Inferior parietal cortex (tissue), 1 donor: ENCODE measurements at regions not wholly inside any gene's neighbourhood (a gene's known extent, or its start where the extent isn't known, plus 50 kb on each side); places are given as distances from the start of the nearest gene placed in this dataset.

Experiments
- DNase-seq: peaks from one replicate; pipeline ENCODE4 v3.0.0-alpha.2; 2016; ENCODE audit errors: extremely low spot score

DNA sequence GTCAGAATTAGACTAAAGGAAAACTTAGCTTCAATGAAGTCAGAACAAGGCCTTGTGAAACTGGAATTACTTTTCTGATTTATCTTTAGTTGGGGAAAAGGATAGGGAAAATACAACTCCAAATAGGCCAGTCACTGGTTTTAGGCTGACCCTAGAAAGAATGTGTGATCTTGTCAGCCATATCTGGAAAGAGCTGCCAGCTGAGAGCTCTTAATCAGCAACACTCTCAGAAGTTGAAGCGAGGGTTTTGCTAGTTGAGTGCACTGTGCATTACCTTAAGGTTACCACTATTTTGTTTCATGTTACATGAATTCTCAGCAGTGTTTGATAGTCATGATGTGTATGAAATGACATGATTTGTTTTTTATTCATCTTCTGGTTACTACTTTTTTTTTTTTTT lies 905.3 kb upstream of the ALCAM start:
- DNase-seq, result no peak

DNA sequence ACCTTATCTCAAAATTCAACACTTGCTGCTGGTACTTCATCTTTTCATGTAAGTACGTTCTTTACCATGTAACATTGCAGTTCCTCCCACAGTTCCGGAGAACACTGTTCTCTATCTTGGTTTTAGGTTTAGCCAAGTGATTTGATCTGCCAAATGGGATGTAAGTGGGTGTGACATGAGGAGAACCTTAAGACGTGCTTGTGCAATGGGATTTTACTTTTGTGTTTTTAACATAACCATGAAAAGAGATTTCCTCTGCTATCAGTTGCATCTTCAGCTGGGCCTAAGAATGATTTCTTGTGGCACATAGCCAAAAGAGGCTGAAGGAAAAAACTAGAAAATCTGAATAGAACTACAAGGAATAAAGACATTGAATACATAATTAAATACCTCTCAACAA lies 894.5 kb upstream of the ALCAM start:
- no peak for DNase-seq

DNA sequence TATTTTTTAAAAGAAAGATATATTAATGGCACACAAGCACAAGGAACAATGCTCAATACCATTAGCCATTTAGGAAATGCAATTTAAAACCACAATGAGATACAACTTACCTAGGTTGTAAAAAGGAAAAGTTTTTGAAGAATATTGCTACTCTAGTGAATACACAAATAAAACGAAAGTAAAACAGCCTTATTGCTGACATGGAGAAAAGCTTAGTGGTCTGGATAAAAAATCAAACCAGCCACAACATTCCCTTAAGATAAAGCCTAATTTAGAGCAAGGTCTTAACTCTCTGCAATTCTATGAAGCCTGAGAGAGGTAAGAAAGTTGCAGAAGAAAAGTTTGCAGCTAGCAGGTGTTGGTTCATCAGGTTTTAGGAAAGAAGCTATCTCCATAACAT lies 892.7 kb upstream of the ALCAM start:
- DNase-seq, result no peak

DNA sequence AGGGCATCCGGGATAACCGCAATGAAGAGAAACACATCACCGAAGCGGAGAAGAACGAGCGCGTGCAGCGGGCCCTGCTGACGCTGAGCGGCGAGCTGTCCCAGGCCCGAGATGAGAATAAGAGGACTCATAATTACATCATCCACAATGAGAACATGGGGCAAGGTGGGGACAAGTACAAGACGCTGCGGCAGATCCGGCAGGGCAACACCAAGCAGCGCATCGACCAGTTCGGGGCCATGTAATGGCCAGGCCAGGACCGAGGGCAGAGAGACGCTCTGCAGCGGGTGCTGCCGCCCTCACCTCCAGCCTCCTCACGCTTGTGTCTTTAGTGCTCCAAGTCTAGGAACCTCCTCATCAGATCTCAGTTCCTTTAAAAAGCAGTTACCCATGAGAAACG lies 863.7 kb upstream of the ALCAM start:
- no peak for DNase-seq

DNA sequence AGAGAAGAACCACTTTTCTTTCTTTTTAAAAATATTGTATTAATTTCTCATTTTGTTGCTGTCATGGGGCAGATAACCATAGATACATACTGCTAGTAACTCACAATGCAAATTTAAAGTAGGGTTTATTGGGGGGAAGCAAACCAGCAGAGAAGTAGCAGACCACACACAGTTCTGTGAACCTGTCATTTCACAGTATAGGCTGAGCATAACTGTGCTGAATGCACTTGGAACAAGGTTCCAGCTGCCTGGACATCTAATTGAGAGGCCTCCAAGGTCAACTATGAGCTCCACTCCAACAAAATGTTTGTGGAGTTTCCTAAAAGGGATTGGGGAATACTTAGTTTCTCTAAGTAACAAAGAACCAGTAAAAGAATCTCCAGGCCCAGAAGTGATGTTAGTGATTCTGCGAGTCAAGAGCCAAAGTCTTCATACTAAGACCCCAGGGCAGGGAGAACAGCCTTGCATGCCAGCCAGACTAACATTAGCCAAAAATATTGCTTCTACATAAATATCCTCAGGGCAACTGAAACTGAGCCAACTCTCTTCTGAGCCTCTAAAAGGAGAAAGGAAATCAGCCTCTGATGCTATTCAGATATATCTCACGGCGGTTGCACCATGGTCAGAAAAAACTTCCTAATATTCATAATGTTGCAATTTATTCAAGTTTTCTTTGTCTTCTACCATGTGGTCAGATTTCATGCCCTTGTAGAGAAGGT lies 856.4 kb upstream of the ALCAM start:
- DNase-seq, result no peak

DNA sequence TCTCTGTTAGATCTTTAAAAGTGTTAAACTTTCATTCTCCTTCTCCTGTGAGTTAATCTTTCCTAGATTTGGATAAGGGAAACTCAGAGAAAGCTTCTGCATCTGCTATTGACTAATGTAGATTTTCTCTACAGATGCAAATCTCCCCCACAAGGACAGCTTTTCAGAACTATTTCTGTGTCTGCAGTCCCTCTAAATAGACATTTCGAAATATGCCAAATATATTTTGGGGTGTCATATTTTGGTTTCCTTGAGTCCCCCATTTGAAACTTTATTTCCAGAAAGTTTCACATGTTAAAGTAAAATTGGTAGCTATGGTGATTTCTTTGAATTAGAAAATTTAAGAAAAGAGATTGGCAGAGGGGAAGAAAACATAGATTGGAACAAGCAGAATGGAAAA lies 852.3 kb upstream of the ALCAM start:
- DNase-seq, result no peak

DNA sequence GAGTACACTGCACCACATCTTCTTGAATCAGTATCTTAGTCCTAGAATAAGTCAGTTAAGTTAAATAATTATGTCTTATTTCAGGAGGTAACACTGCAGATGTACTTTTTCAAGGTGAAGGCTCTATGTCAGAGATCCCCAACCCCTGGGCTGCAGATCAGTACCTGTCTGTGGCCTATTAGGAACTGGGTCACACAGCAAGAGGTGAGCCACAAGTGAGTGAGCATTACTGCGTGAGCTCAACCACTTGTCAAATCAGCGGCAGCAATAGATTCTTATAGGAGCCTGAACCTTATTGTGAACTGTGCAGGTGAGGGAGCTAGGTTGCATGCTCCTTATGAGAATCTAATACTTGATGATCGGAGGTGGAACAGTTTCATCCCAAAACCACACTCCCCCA lies 851.9 kb upstream of the ALCAM start:
- DNase-seq, result no peak

DNA sequence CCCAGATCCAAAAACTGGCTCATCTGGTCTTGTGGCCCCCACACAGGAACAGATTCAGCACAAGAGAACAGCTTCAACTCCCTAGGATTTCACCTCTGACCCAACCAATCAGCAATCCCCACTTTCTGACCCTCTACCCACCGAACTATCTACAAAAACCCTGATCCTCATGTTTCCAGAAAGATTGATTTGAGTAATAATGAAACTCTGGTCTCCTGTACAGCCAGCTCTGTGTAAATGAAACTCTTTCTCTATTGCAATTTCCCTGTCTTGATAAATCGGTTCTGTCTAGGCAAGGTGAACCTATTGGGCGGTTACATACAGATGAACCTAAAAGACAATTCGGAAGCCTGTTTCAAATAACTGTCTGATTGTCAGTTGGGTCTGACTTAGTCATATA lies 847.6 kb upstream of the ALCAM start:
- no peak for DNase-seq

DNA sequence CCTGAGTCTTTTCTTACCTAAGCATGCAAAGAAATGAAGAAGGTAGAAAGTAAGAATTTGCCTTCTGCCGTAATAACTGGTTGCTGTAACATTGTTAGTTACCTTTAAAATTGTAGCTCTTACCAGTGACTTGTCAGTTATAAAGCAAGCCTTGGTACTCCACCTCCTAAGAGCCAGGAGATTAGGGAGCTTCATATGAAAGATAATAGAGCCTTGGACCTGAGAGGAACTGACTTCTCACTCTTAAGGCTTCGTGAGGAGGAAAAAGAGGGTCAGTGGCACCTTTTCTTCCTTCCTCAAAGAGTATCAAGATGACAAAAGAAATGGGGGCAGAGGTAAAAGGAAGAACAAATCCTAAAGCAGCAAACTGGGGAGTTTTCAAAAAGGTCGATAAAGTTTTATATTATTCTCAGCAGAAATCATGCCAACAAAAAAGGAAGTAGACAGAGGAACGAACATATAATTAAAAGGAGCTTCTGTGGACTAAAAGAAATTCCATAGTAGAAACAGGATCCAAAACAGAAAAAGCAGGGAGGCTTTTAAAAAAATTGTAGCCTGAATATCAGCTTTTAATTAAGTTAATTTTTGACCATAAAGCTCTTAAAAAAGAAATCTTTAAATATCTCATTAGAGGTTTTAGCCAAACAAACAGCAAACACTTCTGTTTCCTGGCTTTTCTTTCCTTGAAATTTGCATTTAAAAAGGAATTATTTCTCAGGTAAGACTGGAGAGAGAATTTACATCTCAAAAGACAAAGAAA lies 847.1 kb upstream of the ALCAM start:
- no peak for DNase-seq

DNA sequence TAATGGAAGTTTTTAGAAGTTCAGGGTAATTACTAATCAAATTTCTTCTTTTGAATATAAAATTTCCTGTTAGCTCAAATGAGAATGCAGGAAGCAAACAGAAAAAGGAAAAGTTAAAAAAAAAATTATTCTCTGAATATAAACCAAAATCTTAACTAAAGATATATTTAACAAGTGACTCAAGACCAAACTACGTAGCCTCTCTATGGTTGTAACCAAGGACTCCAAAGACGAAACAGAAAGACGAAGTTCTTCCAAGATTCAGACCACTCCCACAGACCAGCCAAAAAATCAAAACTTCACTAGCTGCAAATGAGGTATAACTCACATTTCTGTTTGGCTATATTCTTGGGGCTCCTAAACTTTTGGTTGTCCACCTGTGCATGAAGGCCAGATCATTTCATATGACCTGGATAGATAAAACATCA lies 846.5 kb upstream of the ALCAM start:
- DNase-seq, result no peak

DNA sequence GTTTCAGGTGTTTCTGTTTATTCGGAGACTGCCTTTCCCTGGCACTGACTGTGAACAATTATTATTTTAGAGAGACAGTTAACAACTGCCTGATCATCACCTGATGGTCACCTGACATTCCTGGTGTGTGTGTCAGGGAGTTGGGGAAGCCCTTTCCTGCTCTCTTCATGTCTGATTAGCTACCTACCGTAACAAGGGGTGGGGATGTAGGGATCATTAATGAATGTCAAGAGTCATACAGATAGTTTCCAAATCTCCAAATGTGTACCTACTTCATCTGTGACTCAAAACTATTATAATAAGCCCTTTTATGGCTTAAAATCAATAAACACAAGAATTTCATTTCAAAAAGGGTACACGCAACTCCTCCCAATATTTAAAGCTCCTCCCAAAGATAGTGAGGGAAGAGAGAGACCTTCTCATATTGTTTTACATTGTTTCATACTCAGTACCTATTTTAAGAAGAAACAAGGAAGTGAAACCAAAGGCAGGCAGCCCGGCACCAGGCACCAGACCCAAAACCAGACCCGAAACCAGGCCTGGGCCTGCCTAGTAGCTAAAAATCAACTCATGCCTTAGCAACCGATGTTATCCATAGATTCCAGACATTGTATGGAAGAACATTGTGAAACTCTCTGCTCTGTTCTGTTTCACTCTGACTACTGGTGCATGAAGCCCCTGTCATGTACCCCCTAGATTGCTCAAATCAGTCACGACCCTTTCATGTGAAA lies 844.9 kb upstream of the ALCAM start:
- DNase-seq, result no peak

DNA sequence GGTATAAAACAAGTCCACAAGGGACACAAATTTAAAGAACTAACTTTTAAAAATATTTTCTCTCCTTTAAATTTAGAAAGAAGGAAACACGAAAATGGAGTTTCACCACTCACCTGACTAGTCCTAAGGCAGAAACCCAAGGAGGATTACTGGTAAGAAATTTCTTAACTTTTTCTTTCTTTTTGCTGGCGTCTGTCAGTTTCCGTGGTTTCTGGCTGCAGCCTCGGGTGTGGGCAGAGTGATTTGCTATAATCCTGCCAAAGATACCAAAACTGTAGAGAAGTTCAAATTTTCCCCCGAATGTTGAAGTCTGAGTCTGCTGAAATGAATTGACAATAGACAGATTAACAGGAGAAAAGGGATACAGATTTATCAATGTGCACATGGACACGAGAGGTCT lies 843.6 kb upstream of the ALCAM start:
- no peak for DNase-seq

DNA sequence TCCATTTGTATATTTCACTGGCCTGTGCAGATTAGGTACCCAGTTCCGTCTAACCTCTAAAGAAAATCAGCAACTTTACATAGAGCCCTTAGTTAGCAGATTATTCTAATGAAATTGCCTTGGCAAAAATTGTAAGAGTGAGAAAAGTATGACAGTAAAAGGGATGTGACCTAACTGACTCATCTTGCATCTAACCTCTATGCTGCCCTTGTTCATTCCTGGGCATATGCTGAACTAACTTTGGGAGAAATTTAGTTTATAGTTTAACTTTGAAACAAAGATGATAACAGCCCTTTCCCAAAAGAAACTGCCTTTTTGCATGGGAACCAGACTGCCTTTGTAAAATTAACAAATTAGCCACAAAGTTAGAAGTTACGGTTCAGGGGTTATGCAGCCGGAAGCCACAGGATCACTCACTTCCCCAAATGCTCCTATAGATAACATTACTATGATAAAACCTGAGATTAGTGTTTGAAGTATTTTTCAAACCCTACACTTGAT lies 839.8 kb upstream of the ALCAM start:
- no peak for DNase-seq

DNA sequence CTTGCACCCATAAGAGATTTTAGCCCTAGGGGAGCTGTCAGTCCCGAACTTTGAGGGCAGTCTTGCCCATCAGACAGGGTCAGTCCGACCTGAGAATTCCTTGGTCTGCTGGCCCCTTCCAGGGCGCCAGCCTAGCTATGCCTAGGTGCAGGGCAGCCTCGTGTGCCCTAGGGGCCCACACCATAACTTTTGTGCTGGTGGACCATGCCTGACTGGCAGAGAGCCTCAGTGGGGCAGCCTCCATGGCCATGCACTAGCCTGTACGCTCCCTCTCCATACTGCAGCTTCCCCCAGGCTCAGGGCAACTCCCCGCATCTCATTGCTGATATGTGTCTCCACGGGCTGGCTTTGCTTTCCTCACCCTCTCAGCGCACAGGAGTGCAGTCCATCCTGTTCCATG lies 835.8 kb upstream of the ALCAM start:
- no peak for DNase-seq

DNA sequence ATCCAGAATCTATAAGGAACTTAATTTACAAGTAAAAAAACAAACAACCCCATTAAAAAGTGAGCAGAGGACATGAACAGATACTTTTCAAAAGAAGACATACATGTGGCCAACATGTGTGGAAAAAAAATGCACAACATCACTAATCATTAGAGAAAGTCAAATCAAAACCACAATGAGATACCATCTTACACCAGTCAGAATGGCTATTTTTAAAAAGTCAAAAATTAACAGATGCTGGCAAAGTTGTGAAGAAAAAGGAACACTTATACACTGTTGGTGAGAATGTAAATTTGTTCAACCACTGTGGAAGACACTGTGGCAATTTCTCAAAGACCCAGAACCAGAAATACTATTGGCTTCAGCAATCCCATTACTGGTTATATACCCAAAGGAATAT lies 830.0 kb upstream of the ALCAM start:
- no peak for DNase-seq

DNA sequence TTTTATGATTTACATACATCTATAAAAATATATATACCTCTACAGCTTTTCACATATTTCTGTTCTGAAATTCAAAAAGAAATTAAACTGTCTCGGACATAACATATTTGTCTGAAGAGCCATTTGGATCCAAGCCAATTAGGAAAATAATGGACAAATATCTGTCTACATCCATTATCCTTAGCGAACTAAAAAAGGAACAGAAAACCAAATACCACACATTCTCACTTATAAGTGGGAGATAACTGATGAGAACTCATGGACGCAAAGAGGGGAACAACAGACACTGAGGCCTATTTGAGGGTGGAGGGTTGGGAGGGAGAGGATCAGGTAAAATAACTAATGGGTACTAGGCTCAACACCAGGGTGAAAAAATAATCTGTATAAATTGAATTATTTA lies 829.4 kb upstream of the ALCAM start:
- DNase-seq, result no peak

DNA sequence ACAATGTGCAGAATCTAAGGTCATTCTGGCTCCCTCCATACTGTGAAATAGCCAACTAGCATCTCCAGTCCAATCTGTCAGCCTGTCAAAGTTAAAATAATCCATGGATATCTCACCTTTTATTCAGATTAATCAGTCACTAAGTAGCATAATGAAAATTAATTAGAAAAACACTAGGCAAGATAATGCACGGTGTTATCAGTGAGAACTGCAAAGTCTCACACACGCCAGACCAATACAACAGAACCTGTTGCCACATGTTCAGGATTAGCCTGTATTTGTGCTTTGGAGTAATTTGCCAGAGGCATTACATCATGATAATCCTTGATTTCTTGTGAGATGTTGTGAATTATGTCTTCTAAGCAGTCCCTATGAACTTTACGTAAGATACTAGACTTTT lies 820.4 kb upstream of the ALCAM start:
- no peak for DNase-seq

DNA sequence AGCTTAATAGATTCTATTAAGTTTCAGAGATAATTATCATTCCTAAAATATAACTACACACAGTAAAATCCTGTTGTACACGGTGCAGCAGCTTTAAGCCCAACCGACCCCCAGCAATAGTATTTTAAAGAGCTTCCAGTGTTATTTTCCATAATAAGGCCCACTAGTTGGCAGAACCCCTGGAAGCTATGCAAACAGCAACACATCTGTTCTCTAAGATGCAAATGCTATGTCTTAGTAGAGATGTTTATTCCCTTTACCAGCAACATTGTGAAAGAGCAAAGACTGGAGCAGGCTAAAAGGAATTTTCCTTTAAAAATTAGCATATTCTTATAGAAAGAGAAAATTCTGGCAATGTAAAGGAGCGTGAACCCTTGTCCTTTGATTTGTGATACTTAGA lies 819.7 kb upstream of the ALCAM start:
- no peak for DNase-seq

DNA sequence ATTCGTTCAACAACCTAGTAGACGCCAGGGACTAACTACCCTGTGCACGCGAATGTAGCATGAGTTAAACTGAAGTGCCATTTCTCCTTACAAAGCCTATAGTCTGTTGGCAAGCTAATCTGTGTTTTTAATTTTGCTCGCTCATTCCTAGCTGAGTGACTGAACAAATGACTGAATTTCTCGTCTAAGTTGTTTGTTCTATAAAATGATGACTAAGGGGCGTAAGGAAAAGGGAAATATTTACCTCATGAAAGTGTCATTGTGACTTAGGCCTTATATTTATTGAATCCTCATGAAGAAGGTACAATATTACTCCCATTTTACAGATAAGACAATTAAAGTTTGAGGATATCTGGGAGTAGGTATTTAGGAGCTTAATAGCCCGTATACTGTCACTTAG lies 818.3 kb upstream of the ALCAM start:
- DNase-seq, result no peak

DNA sequence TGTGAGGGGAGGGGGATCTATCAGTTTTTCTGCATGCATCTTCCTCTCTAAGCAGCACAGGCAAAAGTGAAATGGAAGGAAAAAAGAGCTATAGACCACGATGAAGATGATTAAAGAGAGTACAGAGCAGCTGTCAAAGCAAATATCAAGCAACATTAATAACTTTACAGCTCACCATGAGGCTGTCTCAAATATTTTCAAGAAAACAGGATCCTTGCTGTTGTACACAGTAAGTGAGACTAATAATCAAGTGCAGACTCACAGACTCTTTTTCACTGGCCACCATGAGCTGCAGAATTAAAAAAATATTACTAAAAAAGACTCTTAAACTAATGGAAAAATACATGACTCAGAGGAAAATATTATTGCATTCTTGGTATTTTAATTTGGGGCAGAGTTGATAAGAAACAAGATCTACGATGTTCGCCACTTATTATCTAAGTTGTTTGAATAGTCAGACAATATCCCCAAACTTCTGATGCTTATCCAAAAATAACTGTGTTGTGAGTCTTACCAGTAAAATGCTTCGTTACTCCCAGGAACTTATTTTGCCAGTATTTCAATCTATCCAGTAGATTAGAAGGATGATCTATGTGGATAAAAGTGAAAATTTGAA lies 817.5 kb upstream of the ALCAM start:
- DNase-seq, result no peak

DNA sequence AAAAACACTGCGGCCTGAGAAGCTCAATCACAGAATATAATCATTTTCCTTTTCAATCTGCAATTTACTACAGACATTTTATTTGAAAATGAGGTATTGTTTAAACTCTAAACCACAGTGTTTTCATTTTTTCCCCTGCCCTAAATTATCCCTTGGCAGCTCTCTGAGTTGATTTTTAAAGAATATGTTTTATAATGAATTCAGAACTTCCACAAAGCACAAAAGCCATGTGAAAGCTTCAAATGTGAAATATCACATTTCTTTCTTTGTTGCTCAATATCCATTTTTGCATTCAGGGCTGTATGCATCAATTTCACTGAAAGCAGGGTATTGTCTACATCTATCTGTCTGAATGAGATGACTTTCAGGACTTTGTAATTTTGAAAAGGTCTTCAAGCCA lies 813.6 kb upstream of the ALCAM start:
- DNase-seq, result no peak

DNA sequence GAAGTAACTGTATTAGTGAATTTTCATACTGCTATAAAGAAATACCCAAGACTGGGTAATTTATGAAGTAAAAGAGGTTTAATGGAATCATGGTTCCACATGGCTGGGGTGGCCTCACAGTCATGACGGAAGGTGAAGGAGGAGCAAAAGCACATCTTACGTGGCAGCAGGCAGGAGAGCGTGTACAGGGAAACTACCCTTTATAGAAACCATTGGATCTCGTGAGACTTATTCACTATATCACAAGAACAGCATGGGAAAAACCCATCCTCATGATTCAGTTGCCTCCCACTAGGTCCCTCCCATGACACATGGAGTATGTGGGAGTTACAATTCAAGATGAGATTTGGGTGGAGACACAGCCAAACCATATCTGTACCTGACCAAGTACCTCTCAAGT lies 812.3 kb upstream of the ALCAM start:
- DNase-seq, result no peak
